ENCODE measurements at regions not wholly inside any gene's neighbourhood (a gene's known extent, or its start where the extent isn't known, plus 50 kb on each side); places are given as distances from the start of the nearest gene placed in this dataset.
"Not testable (repeated sequence)": the region's sequence is repeated elsewhere in the genome, so short reads cannot be mapped to it uniquely, and the experiment has no call there.

DNA sequence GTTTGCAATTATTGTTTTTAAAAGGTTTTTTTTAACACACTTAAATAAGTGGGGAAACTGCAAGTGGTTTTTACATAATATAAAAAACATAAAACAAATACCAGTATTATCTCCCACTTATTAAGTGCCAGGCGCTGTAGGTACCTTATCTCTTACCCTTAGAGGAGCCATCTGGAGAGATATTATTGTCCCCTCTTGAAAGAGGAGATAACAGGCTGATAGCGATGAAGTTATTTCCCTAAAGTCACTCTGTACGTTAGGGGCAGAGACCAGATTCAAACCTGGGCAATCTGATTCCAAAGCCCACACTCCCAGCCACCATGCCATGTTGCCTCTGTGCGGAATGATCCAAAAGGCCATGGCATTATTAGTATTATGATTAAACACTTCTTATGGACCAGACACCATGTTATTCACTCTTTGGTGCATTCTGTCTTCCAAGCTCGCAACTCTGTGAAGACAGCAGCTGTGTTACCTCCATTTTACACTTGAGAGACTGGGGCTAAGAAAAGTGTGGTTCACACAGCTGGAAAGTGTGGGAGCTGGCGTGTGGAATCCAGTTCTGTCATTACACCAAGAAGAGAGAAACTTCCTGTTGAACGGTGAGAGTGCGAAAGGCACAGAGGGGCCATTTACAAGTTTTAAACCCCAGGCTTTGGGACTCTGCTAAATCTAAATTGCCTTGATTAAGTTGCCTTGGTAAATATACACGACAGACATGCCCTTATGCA is 79.9 kb upstream of the MITF start:
- Histone ChIP-seq H3K79me2 (replicated peaks; ENCODE audit: insufficient read depth, low read length) (no peaks in the 10 kb centered on the region), H3K27ac (ENCODE audit: low read length) (no peak overlapping the region), H3K9me2 (ENCODE audit: insufficient read depth, low read length) (no peaks in the 10 kb centered on the region), H3K4me2 (ENCODE audit: low read length) (no peak overlapping the region), H3K4me3 (ENCODE audit: low read length) (no peak overlapping the region), H3K27me3 (ENCODE audit: insufficient read depth, low read depth, low read length) (no peaks in the 10 kb centered on the region), H4K20me1 (ENCODE audit: insufficient read depth) (no peaks in the 10 kb centered on the region), H3F3A (ENCODE audit: insufficient read depth, low read length, poor library complexity, severe bottlenecking) (no peaks in the 10 kb centered on the region), H3K9ac (ENCODE audit: low read length) (no peak overlapping the region), H3K9me3 (ENCODE audit: low read length) (no peaks in the 10 kb centered on the region), H2AFZ (ENCODE audit: low read depth, low read length) (no peak overlapping the region), H3K36me3 (ENCODE audit: insufficient read depth, low read length) (no peaks in the 10 kb centered on the region)
- TF ChIP-seq RAD21 (conservative IDR thresholded peaks at IDR 0.05) (no peak), MXI1 (conservative IDR thresholded peaks at IDR 0.05; ENCODE audit: poor library complexity, severe bottlenecking) (no peak), POLR2AphosphoS5 (IDR thresholded peaks at IDR 0.05) (no peak), REST (IDR thresholded peaks at IDR 0.05; ENCODE audit: borderline replicate concordance) (no peak), TAF1 (IDR thresholded peaks at IDR 0.05; ENCODE audit: low read depth) (no peak), SMC3 (conservative IDR thresholded peaks at IDR 0.05; ENCODE audit: poor library complexity) (no peak), EP300 (conservative IDR thresholded peaks at IDR 0.05; ENCODE audit: poor library complexity, severe bottlenecking) (no peak), EZH2 (IDR thresholded peaks at IDR 0.05; ENCODE audit: borderline replicate concordance, insufficient read depth, low read length, poor library complexity, severe bottlenecking) (no peak)
- TF ChIP-seq, protein P1, sequence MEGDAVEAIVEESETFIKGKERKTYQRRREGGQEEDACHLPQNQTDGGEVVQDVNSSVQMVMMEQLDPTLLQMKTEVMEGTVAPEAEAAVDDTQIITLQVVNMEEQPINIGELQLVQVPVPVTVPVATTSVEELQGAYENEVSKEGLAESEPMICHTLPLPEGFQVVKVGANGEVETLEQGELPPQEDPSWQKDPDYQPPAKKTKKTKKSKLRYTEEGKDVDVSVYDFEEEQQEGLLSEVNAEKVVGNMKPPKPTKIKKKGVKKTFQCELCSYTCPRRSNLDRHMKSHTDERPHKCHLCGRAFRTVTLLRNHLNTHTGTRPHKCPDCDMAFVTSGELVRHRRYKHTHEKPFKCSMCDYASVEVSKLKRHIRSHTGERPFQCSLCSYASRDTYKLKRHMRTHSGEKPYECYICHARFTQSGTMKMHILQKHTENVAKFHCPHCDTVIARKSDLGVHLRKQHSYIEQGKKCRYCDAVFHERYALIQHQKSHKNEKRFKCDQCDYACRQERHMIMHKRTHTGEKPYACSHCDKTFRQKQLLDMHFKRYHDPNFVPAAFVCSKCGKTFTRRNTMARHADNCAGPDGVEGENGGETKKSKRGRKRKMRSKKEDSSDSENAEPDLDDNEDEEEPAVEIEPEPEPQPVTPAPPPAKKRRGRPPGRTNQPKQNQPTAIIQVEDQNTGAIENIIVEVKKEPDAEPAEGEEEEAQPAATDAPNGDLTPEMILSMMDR (IDR thresholded peaks at IDR 0.05; ENCODE audit: poor library complexity, severe bottlenecking): no peak

DNA sequence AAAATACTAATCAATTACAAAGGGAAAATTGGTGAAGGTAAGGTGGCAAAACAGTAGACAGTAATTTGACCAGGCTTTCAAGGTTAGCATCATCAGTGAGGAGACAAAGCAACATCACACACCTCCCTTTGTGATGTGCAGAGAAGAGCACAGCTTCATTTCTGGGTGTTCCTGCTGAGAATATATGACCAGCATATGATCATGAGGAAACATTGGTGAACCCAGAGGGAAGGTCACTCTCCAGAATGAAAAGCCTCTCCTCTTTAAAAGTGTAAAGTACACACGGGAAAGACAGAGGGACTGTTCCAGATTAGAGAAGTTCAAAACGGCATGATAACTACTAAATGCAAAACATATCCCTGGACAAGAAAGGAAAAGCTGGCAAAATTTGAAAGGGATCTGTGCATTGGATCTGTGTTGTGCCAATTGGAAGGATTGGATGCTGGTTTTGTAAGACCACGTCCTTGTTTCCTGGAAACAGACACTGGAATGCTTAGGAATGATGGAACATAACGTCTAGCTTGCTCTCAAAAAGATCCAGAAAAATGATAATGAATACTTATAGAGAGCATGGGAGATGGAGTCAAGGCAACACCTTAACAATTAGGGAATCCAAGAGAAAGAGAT is 80.6 kb upstream of the MITF start:
- no peak overlapping the region for H3K4me2 ChIP-seq (ENCODE audit: low read length)
- no peaks in the 10 kb centered on the region for H3K9me2 ChIP-seq (ENCODE audit: insufficient read depth, low read length)
- no peaks in the 10 kb centered on the region for H3K9me3 ChIP-seq (ENCODE audit: low read length)
- no peaks in the 10 kb centered on the region for H3K79me2 ChIP-seq (replicated peaks; ENCODE audit: insufficient read depth, low read length)
- no peak overlapping the region for H2AFZ ChIP-seq (ENCODE audit: low read depth, low read length)
- TF ChIP-seq EZH2 (IDR thresholded peaks at IDR 0.05; ENCODE audit: borderline replicate concordance, insufficient read depth, low read length, poor library complexity, severe bottlenecking) (no peak), SMC3 (conservative IDR thresholded peaks at IDR 0.05; ENCODE audit: poor library complexity) (no peak), POLR2AphosphoS5 (IDR thresholded peaks at IDR 0.05) (no peak), TAF1 (IDR thresholded peaks at IDR 0.05; ENCODE audit: low read depth) (no peak), RAD21 (conservative IDR thresholded peaks at IDR 0.05) (no peak), MXI1 (conservative IDR thresholded peaks at IDR 0.05; ENCODE audit: poor library complexity, severe bottlenecking) (no peak), EP300 (conservative IDR thresholded peaks at IDR 0.05; ENCODE audit: poor library complexity, severe bottlenecking) (no peak), REST (IDR thresholded peaks at IDR 0.05; ENCODE audit: borderline replicate concordance) (no peak)
- TF ChIP-seq, protein P1 (IDR thresholded peaks at IDR 0.05; ENCODE audit: poor library complexity, severe bottlenecking): no peak
- no peaks in the 10 kb centered on the region for H3K36me3 ChIP-seq (ENCODE audit: insufficient read depth, low read length)
- H4K20me1 ChIP-seq (ENCODE audit: insufficient read depth): no peaks in the 10 kb centered on the region
- H3K9ac ChIP-seq (ENCODE audit: low read length): no peak overlapping the region
- no peak overlapping the region for H3K4me3 ChIP-seq (ENCODE audit: low read length)
- no peaks in the 10 kb centered on the region for H3K27me3 ChIP-seq (ENCODE audit: insufficient read depth, low read depth, low read length)
- no peaks in the 10 kb centered on the region for H3F3A ChIP-seq (ENCODE audit: insufficient read depth, low read length, poor library complexity, severe bottlenecking)
- no peak overlapping the region for H3K27ac ChIP-seq (ENCODE audit: low read length)

DNA sequence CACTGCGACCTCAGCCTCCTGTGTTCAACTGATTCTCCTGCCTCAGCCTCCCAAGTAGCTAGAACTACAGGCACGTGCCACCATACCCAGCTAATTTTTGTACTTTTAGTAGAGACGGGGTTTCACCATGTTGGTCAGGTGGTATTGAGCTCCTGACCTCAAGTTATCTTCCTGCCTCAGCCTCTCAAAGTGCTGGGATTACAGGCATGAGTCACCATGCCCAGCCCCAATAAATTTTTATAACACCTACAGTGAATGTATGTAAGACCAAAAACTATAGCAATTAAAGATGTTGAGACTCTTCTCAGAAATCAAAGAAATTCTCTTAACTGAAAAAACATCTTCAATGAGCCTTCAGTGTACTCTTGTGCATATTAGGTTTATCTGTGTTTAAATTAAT is 82.2 kb upstream of the MITF start:
- not testable (repeated sequence) for H3K36me3 ChIP-seq (ENCODE audit: insufficient read depth, low read length); H3K4me3 ChIP-seq (ENCODE audit: low read length); H3K9me2 ChIP-seq (ENCODE audit: insufficient read depth, low read length); H3F3A ChIP-seq (ENCODE audit: insufficient read depth, low read length, poor library complexity, severe bottlenecking); H3K9ac ChIP-seq (ENCODE audit: low read length); H4K20me1 ChIP-seq (ENCODE audit: insufficient read depth); H3K27me3 ChIP-seq (ENCODE audit: insufficient read depth, low read depth, low read length); H3K79me2 ChIP-seq (replicated peaks; ENCODE audit: insufficient read depth, low read length); H3K4me2 ChIP-seq (ENCODE audit: low read length); H3K9me3 ChIP-seq (ENCODE audit: low read length); H3K27ac ChIP-seq (ENCODE audit: low read length); H2AFZ ChIP-seq (ENCODE audit: low read depth, low read length)

All from neural cell (in vitro differentiated cells).